ENCODE measurements at regions not wholly inside any gene's neighbourhood (a gene's known extent, or its start where the extent isn't known, plus 50 kb on each side); places are given as distances from the start of the nearest gene placed in this dataset.

- intact Hi-C loops (cut with DNase I, micrococcal nuclease): no loop called here
- H3K4me3 ChIP-seq (ENCODE audit: low read length): no peak overlapping the region
- no peak for ATAC-seq (ENCODE audit: poor library complexity)
- H3K36me3 ChIP-seq (ENCODE audit: insufficient read depth, low read length): no peaks in the 10 kb centered on the region
- H3K4me1 ChIP-seq (ENCODE audit: insufficient read depth, low read length): no peaks in the 10 kb centered on the region
- no peaks in the 10 kb centered on the region for H3K9me3 ChIP-seq (ENCODE audit: control insufficient read depth in 1 of 2, insufficient read depth in 1 of 2, low read length in 2 of 2)
- TF ChIP-seq CTCF (IDR thresholded peaks at IDR 0.05): no peak
- POLR2A ChIA-PET: no interaction called here
- H3K27ac ChIP-seq (ENCODE audit: low read depth in 1 of 2, low read length in 2 of 2): no peak overlapping the region
- Mint-ChIP-seq H3K36me3 (ENCODE audit: low read depth) (no peaks in the 10 kb centered on the region), H3K27me3 (peaks cover 28% of the 10 kb centered on the region), H3K4me1 (ENCODE audit: low read depth) (no peaks in the 10 kb centered on the region), H3K4me3 (no peak overlapping the region), H3K27ac (no peak overlapping the region), H3K9me3 (peaks cover 2% of the 10 kb centered on the region)
- DNase-seq: no peak
- CTCF ChIA-PET: no interaction called here
- H3K27me3 ChIP-seq (ENCODE audit: control insufficient read depth in 1 of 2, insufficient read depth in 2 of 2, low read length in 2 of 2): no peaks in the 10 kb centered on the region
Observed at GRCh38 chr5:108587821-108588220, 159.9 kb upstream of the FER start.

GRCh38 chr5:108581026-108581425 lies 166.7 kb upstream of the FER start:
- ChIA-PET POLR2A (interaction anchor here (0.7 kb wide), 1 partner anchor 684 kb away, joined by 3 read pairs; no protein-coding TSS in a partner anchor), CTCF (no interaction called here)
- Mint-ChIP-seq H3K27ac (no peak overlapping the region), H3K9me3 (no peaks in the 10 kb centered on the region), H3K4me3 (no peak overlapping the region), H3K4me1 (ENCODE audit: low read depth) (no peaks in the 10 kb centered on the region), H3K27me3 (peaks cover 30% of the 10 kb centered on the region), H3K36me3 (ENCODE audit: low read depth) (no peaks in the 10 kb centered on the region)
- TF ChIP-seq CTCF (IDR thresholded peaks at IDR 0.05): no peak
- intact Hi-C loops (cut with DNase I, micrococcal nuclease): no loop called here
- Histone ChIP-seq H3K27ac (ENCODE audit: low read depth in 1 of 2, low read length in 2 of 2) (no peak overlapping the region), H3K9me3 (ENCODE audit: control insufficient read depth in 1 of 2, insufficient read depth in 1 of 2, low read length in 2 of 2) (no peaks in the 10 kb centered on the region), H3K27me3 (ENCODE audit: control insufficient read depth in 1 of 2, insufficient read depth in 2 of 2, low read length in 2 of 2) (no peaks in the 10 kb centered on the region), H3K36me3 (ENCODE audit: insufficient read depth, low read length) (no peaks in the 10 kb centered on the region), H3K4me3 (ENCODE audit: low read length) (no peak overlapping the region), H3K4me1 (ENCODE audit: insufficient read depth, low read length) (no peaks in the 10 kb centered on the region)
- DNase-seq (no peak), ATAC-seq (ENCODE audit: poor library complexity) (no peak)

GRCh38 chr5:108579236-108579635 lies 168.5 kb upstream of the FER start:
- CTCF ChIA-PET: no interaction called here
- H3K27ac ChIP-seq (ENCODE audit: low read depth in 1 of 2, low read length in 2 of 2): no peak overlapping the region
- H3K27ac Mint-ChIP-seq: no peak overlapping the region
- H3K4me1 Mint-ChIP-seq (ENCODE audit: low read depth): no peaks in the 10 kb centered on the region
- H3K36me3 ChIP-seq (ENCODE audit: insufficient read depth, low read length): no peaks in the 10 kb centered on the region
- H3K4me3 Mint-ChIP-seq: no peak overlapping the region
- H3K4me3 ChIP-seq (ENCODE audit: low read length): no peak overlapping the region
- no peak for TF ChIP-seq CTCF (IDR thresholded peaks at IDR 0.05)
- POLR2A ChIA-PET: no interaction called here
- no peak for ATAC-seq (ENCODE audit: poor library complexity)
- H3K4me1 ChIP-seq (ENCODE audit: insufficient read depth, low read length): no peaks in the 10 kb centered on the region
- no peaks in the 10 kb centered on the region for H3K27me3 ChIP-seq (ENCODE audit: control insufficient read depth in 1 of 2, insufficient read depth in 2 of 2, low read length in 2 of 2)
- H3K9me3 Mint-ChIP-seq: peaks cover 7% of the 10 kb centered on the region
- peaks cover 0 to 8% of the 10 kb centered on the region in 2 experiments for H3K9me3 ChIP-seq (ENCODE audit: control insufficient read depth in 1 of 2, insufficient read depth in 1 of 2, low read length in 2 of 2)
- H3K36me3 Mint-ChIP-seq (ENCODE audit: low read depth): no peaks in the 10 kb centered on the region
- DNase-seq: no peak
- H3K27me3 Mint-ChIP-seq: peaks cover 29% of the 10 kb centered on the region
- intact Hi-C loops (cut with DNase I, micrococcal nuclease): no loop called here

Data from CD4-positive, alpha-beta T cell (primary cell).